ENCODE measurements at regions not wholly inside any gene's neighbourhood (a gene's known extent, or its start where the extent isn't known, plus 50 kb on each side); places are given as distances from the start of the nearest gene placed in this dataset.
A peak's percentile ranks its signal among the peaks of the same experiment; 100 is the strongest.

GRCh38 chr7:46637793-46638735 is 717.0 kb upstream of the IGFBP3 start:
- DNase-seq (ENCODE audit: low read depth, low spot score), result no peak

DNA sequence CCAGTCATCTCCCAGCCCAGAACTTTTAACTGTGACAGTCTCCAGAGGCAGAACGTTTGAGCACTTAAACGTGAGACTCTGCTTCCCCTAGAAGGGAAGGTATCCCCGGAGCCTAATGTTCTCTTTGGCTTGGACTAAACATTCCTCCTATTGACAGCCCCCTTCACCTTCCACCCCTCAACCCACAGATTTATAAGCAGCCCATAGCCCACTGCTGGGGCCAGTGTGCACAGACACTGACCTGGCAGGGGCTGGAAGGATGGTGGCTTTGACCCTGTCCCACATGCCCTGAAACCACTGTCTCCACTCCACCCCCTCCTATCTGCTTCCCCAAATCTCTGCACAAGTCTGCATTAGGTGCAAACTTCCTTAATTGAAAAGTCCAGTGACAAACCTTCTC is 715.0 kb upstream of the IGFBP3 start:
- DNase-seq (ENCODE audit: low read depth, low spot score), result no peak

GRCh38 chr7:46633630-46634240 is 712.7 kb upstream of the IGFBP3 start:
- DNase-seq (ENCODE audit: low read depth, low spot score), result no peak

GRCh38 chr7:46633200-46633599 is 712.1 kb upstream of the IGFBP3 start:
- DNase-seq (ENCODE audit: low read depth, low spot score), result no peak

GRCh38 chr7:46630031-46630430 is 709.0 kb upstream of the IGFBP3 start:
- DNase-seq (ENCODE audit: low read depth, low spot score), result no peak

DNA sequence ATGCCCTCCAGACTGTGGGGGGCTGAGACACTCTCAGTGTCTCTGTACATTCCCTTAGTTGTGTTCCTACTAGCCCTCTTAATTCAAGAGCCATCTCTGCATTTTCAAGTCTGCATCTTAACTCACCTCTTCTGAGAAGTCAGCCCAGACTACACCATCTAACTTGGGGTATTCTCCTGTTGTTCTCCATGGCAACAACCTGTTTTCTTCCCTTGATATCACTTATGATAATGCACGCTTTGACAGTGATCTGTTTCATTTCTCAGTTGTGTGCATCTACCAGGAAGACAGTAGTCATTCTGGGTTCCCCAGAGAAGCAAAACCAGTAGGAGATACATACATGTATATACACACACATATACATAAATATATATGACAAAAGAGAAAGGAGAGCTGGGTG is 707.3 kb upstream of the IGFBP3 start:
- no peak for DNase-seq (ENCODE audit: low read depth, low spot score)

DNA sequence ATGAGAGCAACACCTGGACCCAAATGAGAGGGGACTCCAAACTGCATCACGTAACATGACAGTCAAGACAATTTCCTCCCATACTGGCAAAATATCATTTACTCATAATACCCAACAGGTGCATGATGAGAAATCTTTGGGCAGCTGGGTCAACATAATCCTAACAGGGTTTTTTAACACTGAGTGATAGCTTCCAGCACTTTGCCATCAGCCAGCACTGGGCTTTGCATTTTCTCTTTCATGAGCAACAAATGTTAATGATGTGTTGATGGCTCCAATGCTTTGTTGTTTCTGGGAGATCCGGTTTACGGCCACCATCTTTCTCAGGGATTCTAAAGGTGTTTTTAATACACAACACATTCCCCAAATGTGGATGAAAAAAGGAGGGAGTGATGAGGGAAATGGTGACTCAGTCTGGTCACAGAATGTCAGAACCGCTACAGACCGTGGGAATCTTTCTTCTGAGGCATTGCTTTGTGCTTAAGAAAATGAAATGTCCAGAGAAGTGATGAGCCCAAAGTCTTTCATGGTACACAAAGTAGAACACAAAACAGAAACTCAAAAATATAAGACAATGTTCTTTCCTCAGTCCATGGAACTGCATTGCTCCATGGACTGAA is 705.7 kb upstream of the IGFBP3 start:
- no peak for DNase-seq (ENCODE audit: low read depth, low spot score)

DNA sequence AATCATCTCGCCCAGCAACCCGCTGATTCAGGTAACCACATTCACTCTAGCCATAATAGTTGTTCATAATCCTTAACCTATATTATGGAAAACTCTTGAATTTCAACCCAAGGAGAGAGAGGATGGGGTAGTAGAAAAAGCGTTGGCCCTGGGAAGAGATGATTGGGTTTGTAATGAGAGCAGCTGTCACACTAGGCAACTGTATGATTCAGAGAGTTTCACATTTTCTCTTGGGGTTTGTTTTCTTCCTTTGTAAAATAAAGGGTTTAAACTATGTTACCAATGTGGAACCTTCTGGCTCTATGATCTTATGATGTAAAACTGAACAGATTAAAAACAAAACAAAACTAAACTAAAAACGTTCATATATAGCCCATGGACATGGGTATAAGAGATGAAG is 705.2 kb upstream of the IGFBP3 start:
- DNase-seq (ENCODE audit: low read depth, low spot score), result no peak

DNA sequence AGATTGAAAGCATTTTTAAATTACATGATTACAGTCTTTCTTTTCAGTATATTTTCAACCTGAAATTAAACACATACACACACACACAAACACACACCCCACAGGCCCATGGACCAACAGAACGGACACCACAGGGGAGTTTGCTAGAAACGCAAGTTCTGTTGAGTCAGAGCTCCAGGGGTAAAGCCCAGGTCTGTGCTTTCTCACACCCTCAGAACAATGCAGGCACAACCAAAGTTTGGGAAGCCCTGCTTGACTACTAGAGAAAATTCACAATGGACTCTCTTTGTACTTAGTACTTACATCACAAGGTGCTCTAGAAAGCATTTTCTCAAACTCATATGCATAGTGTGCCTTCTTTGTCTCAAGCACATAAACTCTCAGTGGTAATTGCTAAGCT is 704.0 kb upstream of the IGFBP3 start:
- DNase-seq (ENCODE audit: low read depth, low spot score), result no peak

- DNase-seq (ENCODE audit: low read depth, low spot score), result no peak
Observed at GRCh38 chr7:46622251-46622650, 701.2 kb upstream of the IGFBP3 start.

GRCh38 chr7:46619723-46620310 is 698.7 kb upstream of the IGFBP3 start:
- no peak for DNase-seq (ENCODE audit: low read depth, low spot score)

DNA sequence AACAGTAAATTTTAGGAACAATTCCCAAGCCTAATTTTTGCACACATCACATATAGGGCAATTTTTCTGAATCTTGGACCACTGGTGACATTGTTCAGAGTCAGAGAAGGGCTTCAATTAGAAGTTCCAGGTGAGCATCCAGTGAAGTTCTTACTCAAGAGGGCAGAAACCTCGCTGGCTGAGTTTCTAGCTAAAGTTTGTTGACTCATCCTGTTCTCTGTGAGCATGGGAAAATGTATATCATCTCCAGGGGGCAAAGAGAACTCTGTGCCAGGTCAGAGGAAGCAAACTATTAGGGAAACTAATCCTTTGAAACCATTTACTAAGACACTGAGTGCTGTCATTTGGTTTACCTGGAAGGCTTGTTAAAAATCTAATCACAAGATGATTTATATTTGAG is 695.6 kb upstream of the IGFBP3 start:
- DNase-seq (ENCODE audit: low read depth, low spot score), result no peak

DNA sequence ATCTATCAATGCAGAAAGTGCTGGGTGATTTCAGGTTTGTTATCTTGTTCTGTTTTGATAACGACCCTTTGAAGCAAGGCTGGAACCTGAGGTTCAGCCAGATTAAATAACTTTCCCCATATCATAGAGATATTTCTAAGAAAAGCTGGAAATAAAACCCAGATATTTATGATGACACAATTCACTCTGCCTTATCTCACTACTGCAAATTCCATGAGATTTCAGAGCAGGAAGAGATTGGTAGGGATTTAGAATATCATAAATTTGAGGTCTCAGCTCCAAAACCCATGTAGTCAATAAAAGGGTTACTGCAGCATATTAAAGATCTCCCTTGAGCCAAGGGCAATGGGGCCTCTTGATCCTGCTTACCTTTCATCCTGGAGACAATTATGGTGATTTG is 692.5 kb upstream of the IGFBP3 start:
- no peak for DNase-seq (ENCODE audit: low read depth, low spot score)

DNA sequence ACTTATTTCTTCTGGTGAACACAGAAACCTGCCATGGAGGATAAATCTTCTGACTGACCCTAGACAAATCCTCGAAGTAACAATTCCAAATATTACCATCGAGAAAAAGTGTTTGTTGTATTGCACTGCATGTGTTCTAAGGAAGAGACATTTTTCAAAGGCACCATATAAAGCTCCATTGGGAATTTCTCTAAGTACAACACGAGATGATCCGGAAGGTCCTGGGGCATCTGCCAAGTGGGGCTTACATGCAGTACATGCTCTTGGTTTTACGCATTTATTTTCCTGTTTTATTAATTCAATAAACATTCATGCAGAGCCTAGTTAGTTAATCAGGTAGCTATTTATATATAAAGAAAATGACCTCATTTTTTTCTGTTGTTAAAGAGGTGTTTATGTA is 692.0 kb upstream of the IGFBP3 start:
- no peak for DNase-seq (ENCODE audit: low read depth, low spot score)

DNA sequence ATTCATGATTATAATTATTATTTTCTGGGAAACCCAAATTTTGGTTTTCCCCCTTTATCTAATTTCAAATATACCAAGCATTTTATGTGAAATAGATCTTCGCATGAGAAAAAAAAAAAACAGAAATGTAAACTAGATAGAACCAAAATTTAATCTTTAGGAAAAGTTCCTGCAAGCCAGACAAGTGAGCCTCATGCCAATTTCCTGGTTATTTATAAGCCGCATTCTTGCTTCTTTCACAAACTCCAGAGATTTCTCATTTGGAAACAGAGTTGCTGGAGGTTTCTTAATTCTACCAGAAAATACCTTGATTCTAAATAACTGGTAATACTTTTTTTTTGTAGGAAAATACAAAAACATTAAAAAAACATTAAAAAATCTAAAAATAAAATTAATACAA is 690.4 kb upstream of the IGFBP3 start:
- no peak for DNase-seq (ENCODE audit: low read depth, low spot score)

GRCh38 chr7:46610746-46611145 is 689.7 kb upstream of the IGFBP3 start:
- DNase-seq (ENCODE audit: low read depth, low spot score), result no peak

DNA sequence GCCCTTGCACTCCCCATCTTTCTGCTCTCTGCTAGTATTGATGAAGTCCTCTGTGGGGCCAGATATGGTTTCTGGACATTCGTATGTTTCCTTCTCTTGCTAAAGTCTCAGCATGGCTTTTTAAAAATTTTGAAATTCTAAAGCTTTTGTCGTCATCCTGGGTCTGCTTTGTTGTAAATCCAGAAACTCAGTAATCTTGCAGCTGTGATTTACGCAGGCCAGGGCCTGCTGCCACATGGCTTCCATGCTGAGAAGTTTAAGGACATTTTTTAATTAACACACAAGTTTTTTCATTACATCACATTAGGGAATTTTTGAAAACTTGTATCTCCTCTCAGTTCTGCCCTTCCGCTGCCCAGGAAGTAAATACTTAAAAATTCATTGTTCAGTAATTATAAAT is 686.1 kb upstream of the IGFBP3 start:
- no peak for DNase-seq (ENCODE audit: low read depth, low spot score)

- no peak for DNase-seq (ENCODE audit: low read depth, low spot score)
Observed at GRCh38 chr7:46606761-46607160, 685.7 kb upstream of the IGFBP3 start.

DNA sequence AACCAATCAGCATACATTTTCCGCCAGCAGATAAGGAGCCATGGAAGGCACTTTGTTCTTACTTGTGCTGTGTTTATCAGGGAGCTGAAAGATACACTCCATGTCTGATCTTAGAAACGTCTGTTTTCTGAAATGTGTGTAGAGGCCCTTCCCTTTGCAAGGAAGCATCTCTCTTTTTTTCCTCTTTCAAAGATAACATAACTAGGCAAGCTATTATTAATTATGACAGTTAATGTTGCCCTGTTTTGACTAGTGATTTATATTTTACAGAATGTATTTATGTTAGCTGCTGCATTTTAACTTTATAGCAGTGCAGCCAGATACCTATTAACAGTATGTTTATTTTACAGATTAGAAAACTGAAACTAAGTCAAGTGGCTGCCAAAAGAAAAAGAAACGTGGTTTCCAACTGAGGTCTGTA is 683.2 kb upstream of the IGFBP3 start:
- DNase-seq (ENCODE audit: low read depth, low spot score), result no peak

DNA sequence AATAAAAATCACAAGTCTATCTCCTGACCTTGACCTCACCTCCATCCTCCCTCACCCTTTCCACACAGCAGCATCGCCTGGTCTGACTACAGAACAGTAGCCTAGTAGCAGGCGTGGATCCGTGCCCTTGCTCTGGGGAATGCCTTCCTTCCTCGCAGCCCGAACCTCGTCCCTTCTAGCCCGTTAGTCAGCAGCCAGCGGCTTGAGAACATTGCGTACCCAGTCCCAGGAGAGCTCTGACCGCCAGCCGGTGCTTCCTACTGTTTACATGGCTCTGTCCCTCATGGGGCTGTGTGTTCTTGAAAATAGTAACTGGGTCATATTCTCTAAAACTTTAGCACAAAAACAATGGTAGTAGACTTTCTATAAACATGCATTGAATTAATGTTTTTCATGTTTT is 682.7 kb upstream of the IGFBP3 start:
- peak; percentile 29 for DNase-seq (ENCODE audit: low read depth, low spot score)

DNA sequence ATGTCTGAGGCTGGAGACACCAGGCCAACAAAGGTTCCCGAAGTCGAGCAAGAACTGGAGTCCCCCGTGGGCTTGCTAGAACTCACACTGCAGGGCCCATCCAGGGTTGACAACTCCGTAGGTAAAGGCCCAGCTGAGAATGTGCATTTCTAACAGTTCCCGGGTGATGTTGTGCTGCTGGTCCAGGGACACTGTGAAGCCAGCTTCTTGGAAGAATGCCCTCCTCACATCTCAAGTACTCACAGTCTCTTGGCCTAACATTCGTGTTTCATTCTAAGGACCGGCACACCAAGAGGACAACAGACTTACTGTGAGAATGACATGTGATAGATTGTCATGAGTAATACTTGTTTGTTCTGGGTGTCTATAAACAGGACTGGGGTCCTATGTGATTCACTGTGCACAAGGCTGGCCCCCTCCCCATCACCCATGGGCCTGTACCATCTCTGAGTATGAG is 682.3 kb upstream of the IGFBP3 start:
- no peak for DNase-seq (ENCODE audit: low read depth, low spot score)

DNA sequence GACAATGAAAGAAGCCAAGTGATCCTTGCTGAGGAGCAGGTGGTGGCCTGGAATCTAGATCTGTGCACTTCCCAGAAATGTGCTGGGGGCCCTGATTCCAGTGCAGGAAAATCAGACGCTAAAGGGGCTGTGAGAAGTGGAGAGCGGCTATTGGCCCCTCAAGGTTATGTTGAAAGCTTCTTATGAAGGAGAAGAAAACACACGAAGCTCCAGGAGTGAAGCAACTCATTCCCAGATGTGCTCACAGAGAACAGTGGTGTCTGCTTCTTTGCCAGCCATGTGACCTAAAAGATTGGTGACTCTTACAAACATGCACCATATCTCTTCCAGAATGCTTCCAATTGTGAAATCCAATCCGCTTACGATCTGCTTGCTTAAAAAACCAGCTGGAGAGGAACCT is 679.3 kb upstream of the IGFBP3 start:
- no peak for DNase-seq (ENCODE audit: low read depth, low spot score)

Measured in pulmonary artery endothelial cell (primary cell).